HCT116 (cell line): ENCODE measurements at regions not wholly inside any gene's neighbourhood (a gene's known extent, or its start where the extent isn't known, plus 50 kb on each side); places are given as distances from the start of the nearest gene placed in this dataset.

Source experiments
- ATAC-seq: fragments of 200-7000 bp; cut with Tn5 transposase; 2 replicates; pipeline ENCODE4 v1.9.1; 2020; ENCODE audit warnings: mild to moderate bottlenecking, moderate library complexity
- BruUV-seq: library from RNA; stranded (reverse); fragments of 400-500 nt; replicated peaks from 2 replicates; lab custom pipeline; 2021; lab: Mats Ljungman, UMichigan
- CTCF ChIA-PET: fragments of 300-600 bp; sonication (Branson Sonifier 250); formaldehyde crosslinking; loops from one replicate; lab custom pipeline; 2021; ENCODE audit warnings: antibody characterized with exemption; lab: Charles Lee
- POLR2A ChIA-PET: fragments of 300-600, 350-600 bp; sonication (Branson Sonifier 250); formaldehyde crosslinking; loops from one replicate; lab custom pipeline; 2021; ENCODE audit warnings: antibody characterized with exemption; lab: Charles Lee
- RAD21 ChIA-PET, 2 experiments: fragments of 300-600 bp; sonication (Branson Sonifier 250); formaldehyde crosslinking; loops; one replicate each; lab custom pipeline; 2023; ENCODE audit warnings: low total read pairs in 2 of 2; ENCODE audit not compliant: uncharacterized antibody in 2 of 2, unreplicated experiment in 2 of 2, low non-redundant PET in 1 of 2; lab: Charles Lee
- DNase-seq: peaks from one replicate; pipeline ENCODE4 v3.0.0-alpha.2; 2010; ENCODE audit warnings: low read depth, low spot score
- H2AFZ ChIP-seq: fragments of 200-600 bp; shearing (Covaris generic), sonication (generic); 2 replicates; pipeline ENCODE4 v1.6.1; 2017; ENCODE audit warnings: low read depth, mixed run types, mixed read lengths, antibody characterized with exemption, low read length; ENCODE audit not compliant: poor library complexity, severe bottlenecking
- H3K27ac ChIP-seq: 2 replicates; pipeline ENCODE4 v1.5.1; 2012; ENCODE audit warnings: low read depth, low read length
- H3K27me3 ChIP-seq: fragments of 200-600 bp; sonication (generic); 2 replicates; pipeline ENCODE4 v1.6.1; 2016; ENCODE audit warnings: mixed run types, low read length, mixed read lengths; ENCODE audit not compliant: insufficient read depth
- H3K36me3 ChIP-seq, 2 experiments: fragments of 200-500 bp in 1 of 2; fragments of 200-600 bp in 1 of 2; sonication (Bioruptor generic) in 1 of 2; sonication (generic) in 1 of 2; 2 replicates each; pipeline versions ENCODE4 v1.5.1 to v1.6.1; 2014 to 2016; ENCODE audit warnings: low read length in 2 of 2, inconsistent platforms in 1 of 2, mixed read lengths in 1 of 2, mixed run types in 1 of 2; ENCODE audit not compliant: insufficient read depth in 2 of 2, control insufficient read depth in 1 of 2
- H3K4me1 ChIP-seq, 2 experiments: fragments of 200-600 bp in 1 of 2; sonication (generic) in 1 of 2; 2 replicates each; pipeline versions ENCODE4 v1.5.1 to v1.6.1; 2012 to 2017; ENCODE audit warnings: low read length in 2 of 2, inconsistent platforms in 1 of 2, mild to moderate bottlenecking in 1 of 2, mixed read lengths in 1 of 2, mixed run types in 1 of 2, moderate library complexity in 1 of 2; ENCODE audit not compliant: insufficient read depth in 2 of 2, control insufficient read depth in 1 of 2
- H3K4me2 ChIP-seq: fragments of 200-600 bp; sonication (generic); 2 replicates; pipeline ENCODE4 v1.6.1; 2017; ENCODE audit warnings: mixed run types, low read length, mixed read lengths
- H3K4me3 ChIP-seq, 2 experiments: fragments of 200-600 bp in 1 of 2; sonication (generic) in 1 of 2; replicated peaks in 1 of 2; 2 replicates each; pipeline ENCODE4 v1.5.1; 2011 to 2016; ENCODE audit warnings: low read length in 2 of 2, control low read depth in 1 of 2, low read depth in 1 of 2, mild to moderate bottlenecking in 1 of 2, mixed read lengths in 1 of 2, mixed run types in 1 of 2
- H3K79me2 ChIP-seq: fragments of 200-600 bp; sonication (generic); 2 replicates; pipeline ENCODE4 v1.6.1; 2017; ENCODE audit warnings: mild to moderate bottlenecking, mixed run types, low read length, moderate library complexity, mixed read lengths; ENCODE audit not compliant: insufficient read depth
- H3K9ac ChIP-seq: fragments of 200-600 bp; sonication (generic); 2 replicates; pipeline ENCODE4 v1.6.1; 2016; ENCODE audit warnings: low read length, mixed read lengths
- H3K9me2 ChIP-seq: fragments of 200-600 bp; sonication (generic), shearing (Covaris generic); 2 replicates; pipeline ENCODE4 v1.6.1; 2017; ENCODE audit warnings: mixed run types, mild to moderate bottlenecking, moderate library complexity; ENCODE audit not compliant: insufficient read depth
- H3K9me3 ChIP-seq, 2 experiments: fragments of 200-500 bp in 1 of 2; fragments of 200-600 bp in 1 of 2; sonication (Bioruptor generic) in 1 of 2; sonication (generic) in 1 of 2; 2 replicates each; pipeline ENCODE4 v1.6.1; 2014 to 2017; ENCODE audit warnings: low read length in 2 of 2, mixed read lengths in 2 of 2, inconsistent platforms in 1 of 2, low read depth in 1 of 2, mild to moderate bottlenecking in 1 of 2, mixed run types in 1 of 2, moderate library complexity in 1 of 2; ENCODE audit not compliant: control insufficient read depth in 1 of 2, insufficient read depth in 1 of 2
- H4K20me1 ChIP-seq: fragments of 200-600 bp; sonication (generic), shearing (Covaris generic); 2 replicates; pipeline ENCODE4 v1.6.1; 2017; ENCODE audit warnings: mixed run types, mild to moderate bottlenecking, moderate library complexity; ENCODE audit not compliant: insufficient read depth
- ATF3 ChIP-seq: IDR thresholded peaks from 2 replicates; pipeline ENCODE4 v1.6.1; 2012
- CBX3 ChIP-seq: IDR thresholded peaks from 2 replicates; pipeline ENCODE4 v1.6.1; 2012; ENCODE audit warnings: low read depth
- CEBPB ChIP-seq: IDR thresholded peaks from 2 replicates; pipeline ENCODE4 v1.6.1; 2012; ENCODE audit warnings: low read depth
- EGR1 ChIP-seq: IDR thresholded peaks from 2 replicates; pipeline ENCODE4 v1.6.1; 2012; ENCODE audit warnings: low read depth
- ELF1 ChIP-seq: IDR thresholded peaks from 2 replicates; pipeline ENCODE4 v1.6.1; 2012; ENCODE audit warnings: low read depth, borderline replicate concordance
- EZH2 ChIP-seq: fragments of 200-600 bp; sonication (generic); IDR thresholded peaks from 2 replicates; pipeline ENCODE4 v1.6.1; 2017; ENCODE audit warnings: antibody characterized with exemption, mixed run types
- JUND ChIP-seq: IDR thresholded peaks from 2 replicates; pipeline ENCODE4 v1.6.1; 2012
- MAX ChIP-seq: IDR thresholded peaks from 2 replicates; pipeline ENCODE4 v1.6.1; 2012
- POLR2A ChIP-seq: IDR thresholded peaks from 2 replicates; pipeline ENCODE4 v1.7.0; 2011; ENCODE audit warnings: borderline replicate concordance; ENCODE audit not compliant: insufficient read depth, insufficient read length; ENCODE audit errors: extremely low read depth
- POLR2AphosphoS5 ChIP-seq: IDR thresholded peaks from 2 replicates; pipeline ENCODE4 v1.6.1; 2011; ENCODE audit warnings: mild to moderate bottlenecking, low read depth, low read length, moderate library complexity
- RAD21 ChIP-seq: IDR thresholded peaks from 2 replicates; pipeline ENCODE4 v1.6.1; 2012; ENCODE audit warnings: low read depth, mild to moderate bottlenecking
- REST ChIP-seq: IDR thresholded peaks from 2 replicates; pipeline ENCODE4 v1.6.1; 2012; ENCODE audit warnings: low read depth
- SP1 ChIP-seq: IDR thresholded peaks from 2 replicates; pipeline ENCODE4 v1.6.1; 2012; ENCODE audit warnings: low read depth
- TCF7L2 ChIP-seq: IDR thresholded peaks from 2 replicates; pipeline ENCODE4 v1.7.0; 2011; ENCODE audit warnings: borderline replicate concordance, inconsistent platforms; ENCODE audit not compliant: insufficient read depth, insufficient read length; ENCODE audit errors: extremely low read depth
- YY1 ChIP-seq: IDR thresholded peaks from 2 replicates; pipeline ENCODE4 v1.6.1; 2011; ENCODE audit warnings: low read length, low read depth, moderate library complexity, mild to moderate bottlenecking; ENCODE audit not compliant: insufficient replicate concordance; ENCODE audit errors: extremely low read depth
- ZBTB33 ChIP-seq: IDR thresholded peaks from 2 replicates; pipeline ENCODE4 v1.6.1; 2011; ENCODE audit warnings: mild to moderate bottlenecking, low read length, moderate library complexity; ENCODE audit not compliant: insufficient replicate concordance; ENCODE audit errors: extremely low read depth
- ZFX ChIP-seq: fragments of 450-650 bp; IDR thresholded peaks from 2 replicates; pipeline ENCODE4 v1.6.1; 2017
- ZNF274 ChIP-seq: fragments of 200-500 bp; sonication (Bioruptor generic); IDR thresholded peaks from 2 replicates; pipeline ENCODE4 v1.6.1; 2014; ENCODE audit warnings: mild to moderate bottlenecking, low read depth, low read length, inconsistent platforms
- intact Hi-C: fragments of 100-400 bp; cut with micrococcal nuclease; formaldehyde crosslinking; loops from 2 replicates; pipeline ENCODE4 v1.10.0; 2022

- TF ChIP-seq ZBTB33 (no peak), CBX3 (no peak), POLR2A (no peak), ZNF274 (no peak), EZH2 (no peak)
Observed at GRCh38 chr9:23380821-23381220, 445.2 kb downstream of the ELAVL2 start (continued).

GRCh38 chr9:23382418-23382817 lies 443.6 kb downstream of the ELAVL2 start:
- Histone ChIP-seq H2AFZ (no peak overlapping the region), H3K9ac (no peak overlapping the region), H3K4me2 (no peak overlapping the region), H3K27me3 (no peaks in the 10 kb centered on the region), H3K9me3 (peaks cover 4 to 19% of the 10 kb centered on the region in 2 experiments; a peak in 2 of 4 replicates), H3K9me2 (no peaks in the 10 kb centered on the region), H3K4me3 (no peak overlapping the region), H3K36me3 (no peaks in the 10 kb centered on the region), H3K4me1 (no peaks in the 10 kb centered on the region), H3K27ac (no peak overlapping the region), H3K79me2 (no peaks in the 10 kb centered on the region), H4K20me1 (no peaks in the 10 kb centered on the region)
- ChIA-PET POLR2A (no interaction called here), CTCF (no interaction called here), RAD21 (no interaction called here)
- BruUV-seq = no TSS peak
- TF ChIP-seq TCF7L2 = no peak
- no peak for TF ChIP-seq REST
- no peak for TF ChIP-seq MAX
- TF ChIP-seq JUND = no peak
- no peak for TF ChIP-seq YY1
- no peak for TF ChIP-seq EGR1
- TF ChIP-seq POLR2AphosphoS5 = no peak
- TF ChIP-seq CBX3 = no peak
- no peak for TF ChIP-seq ATF3
- no peak for TF ChIP-seq ZFX
- TF ChIP-seq ELF1 = no peak
- no peak for TF ChIP-seq CEBPB
- TF ChIP-seq EZH2 = no peak
- no peak for TF ChIP-seq ZNF274
- TF ChIP-seq ZBTB33 = no peak
- no peak for TF ChIP-seq SP1
- TF ChIP-seq RAD21 = no peak
- intact Hi-C loops = no loop called here
- DNase-seq (no peak), ATAC-seq (no peak)
